ENCODE measurements at regions not wholly inside any gene's neighbourhood (a gene's known extent, or its start where the extent isn't known, plus 50 kb on each side); places are given as distances from the start of the nearest gene placed in this dataset.

GRCh38 chr12:131521326-131521725 is 189.6 kb upstream of the SFSWAP start:
- Histone ChIP-seq H3K36me3 (no peaks in the 10 kb centered on the region), H3K27ac (no peak overlapping the region), H3K4me1 (no peaks in the 10 kb centered on the region), H3K9me3 (peaks cover 0 to 8% (median 0%) of the 10 kb centered on the region in 3 donors), H3K4me3 (no peak overlapping the region), H3K27me3 (peaks cover 0 to 21% (median 0%) of the 10 kb centered on the region in 4 donors)
- DNase-seq = no peak
- intact Hi-C loops (cut with DNase I) = no loop called here
- TF ChIP-seq POLR2A (IDR thresholded peaks at IDR 0.05) (no peak), CTCF (IDR thresholded peaks at IDR 0.05) (no peak)
- 66 to 72% methylated on average over 3 to 4 of the region's 6 CpGs for WGBS, 2 donors

GRCh38 chr12:131525795-131526508 is 184.9 kb upstream of the SFSWAP start:
- Histone ChIP-seq H3K27ac (no peak overlapping the region), H3K36me3 (no peaks in the 10 kb centered on the region), H3K27me3 (peaks cover 0 to 27% (median 0%) of the 10 kb centered on the region in 4 donors), H3K4me3 (no peak overlapping the region), H3K9me3 (no peaks in the 10 kb centered on the region), H3K4me1 (no peaks in the 10 kb centered on the region)
- DNase-seq = no peak
- WGBS, 2 donors = 79 to 90% methylated on average over 6 to 12 of the region's 23 CpGs
- TF ChIP-seq CTCF (IDR thresholded peaks at IDR 0.05) = no peak
- no peak for TF ChIP-seq POLR2A (IDR thresholded peaks at IDR 0.05)
- intact Hi-C loops (cut with DNase I) = no loop called here

- H3K36me3 ChIP-seq = no peaks in the 10 kb centered on the region
- no peak for TF ChIP-seq POLR2A (IDR thresholded peaks at IDR 0.05)
- TF ChIP-seq CTCF (IDR thresholded peaks at IDR 0.05) = no peak
- no peak overlapping the region for H3K4me3 ChIP-seq
- H3K4me1 ChIP-seq = no peaks in the 10 kb centered on the region
- H3K9me3 ChIP-seq = no peaks in the 10 kb centered on the region
- intact Hi-C loops (cut with DNase I) = no loop called here
- peaks cover 0 to 38% (median 0%) of the 10 kb centered on the region in 4 donors for H3K27me3 ChIP-seq
- DNase-seq = no peak
- no peak overlapping the region for H3K27ac ChIP-seq
- WGBS, 2 donors = 56 to 74% methylated on average over 4 to 6 of the region's 11 CpGs
These were observed 183.8 kb upstream of the SFSWAP start for GRCh38 chr12:131527092-131527491.

- no peak overlapping the region for H3K27ac ChIP-seq
- H3K36me3 ChIP-seq = no peaks in the 10 kb centered on the region
- no peaks in the 10 kb centered on the region for H3K9me3 ChIP-seq
- H3K27me3 ChIP-seq = peaks cover 0 to 40% (median 0%) of the 10 kb centered on the region in 4 donors
- TF ChIP-seq POLR2A (IDR thresholded peaks at IDR 0.05) (no peak), CTCF (IDR thresholded peaks at IDR 0.05) (no peak)
- H3K4me3 ChIP-seq = no peak overlapping the region
- 82 to 97% methylated on average over 5 to 6 of the region's 9 CpGs for WGBS, 2 donors
- no peaks in the 10 kb centered on the region for H3K4me1 ChIP-seq
- no peak for DNase-seq
- intact Hi-C loops (cut with DNase I) = no loop called here
These were observed 183.2 kb upstream of the SFSWAP start for GRCh38 chr12:131527736-131528135.

- H3K4me1 ChIP-seq = no peaks in the 10 kb centered on the region
- no peak for TF ChIP-seq POLR2A (IDR thresholded peaks at IDR 0.05)
- no peak for TF ChIP-seq CTCF (IDR thresholded peaks at IDR 0.05)
These were observed 182.7 kb upstream of the SFSWAP start for GRCh38 chr12:131528144-131528543.

More at GRCh38 chr12:131528144-131528543, 182.7 kb upstream of the SFSWAP start:
- 85 to 100% methylated on average over 4 to 11 of the region's 11 CpGs for WGBS, 2 donors
- Histone ChIP-seq H3K9me3 (no peaks in the 10 kb centered on the region), H3K27me3 (peaks cover 0 to 44% (median 0%) of the 10 kb centered on the region in 4 donors), H3K4me3 (no peak overlapping the region), H3K27ac (no peak overlapping the region), H3K36me3 (no peaks in the 10 kb centered on the region)
- intact Hi-C loops (cut with DNase I) = no loop called here
- DNase-seq = no peak

All from esophagus squamous epithelium (tissue), 5 donors.